GM21717 (cell line): ENCODE measurements at regions not wholly inside any gene's neighbourhood (a gene's known extent, or its start where the extent isn't known, plus 50 kb on each side); places are given as distances from the start of the nearest gene placed in this dataset.

Experiments used
- ATAC-seq: cut with Tn5 transposase; IDR thresholded peaks from one replicate; pipeline ENCODE4 v1.9.1; 2021; ENCODE audit warnings: mild to moderate bottlenecking, moderate library complexity; ENCODE audit not compliant: unreplicated experiment

GRCh38 chr4:13840502-13841190 is 213.1 kb upstream of the BOD1L1 start:
- no peak for ATAC-seq

- no peak for ATAC-seq
These were observed 217.2 kb upstream of the BOD1L1 start for GRCh38 chr4:13844740-13845139.

- no peak for ATAC-seq
These were observed 222.3 kb upstream of the BOD1L1 start for GRCh38 chr4:13849778-13850177.

- no peak for ATAC-seq
These were observed 223.8 kb upstream of the BOD1L1 start for GRCh38 chr4:13851085-13851940.

GRCh38 chr4:13852411-13852810 is 224.9 kb upstream of the BOD1L1 start:
- no peak for ATAC-seq

- ATAC-seq: no peak
These were observed 228.9 kb upstream of the BOD1L1 start for GRCh38 chr4:13856387-13856786.

DNA sequence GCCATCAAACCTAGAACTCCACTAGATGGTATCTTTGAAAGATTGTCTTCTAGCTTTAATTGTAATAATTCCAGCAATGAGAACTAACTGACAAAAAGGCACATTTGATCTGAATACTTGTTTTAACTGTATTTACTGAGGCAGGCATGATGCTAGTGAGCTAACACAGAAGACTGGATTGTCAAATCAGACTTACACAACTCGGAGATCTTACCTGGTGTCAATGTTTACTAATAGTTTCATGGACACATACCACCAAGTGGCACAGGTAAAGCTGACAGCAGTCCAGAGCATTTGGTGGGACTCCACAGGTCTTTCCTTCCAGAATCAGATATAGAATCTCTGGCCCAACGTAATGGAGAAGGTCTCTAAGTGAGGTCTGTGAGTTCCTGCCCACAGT is 229.9 kb upstream of the BOD1L1 start:
- no peak for ATAC-seq

GRCh38 chr4:13857800-13858199 is 230.3 kb upstream of the BOD1L1 start:
- no peak for ATAC-seq

DNA sequence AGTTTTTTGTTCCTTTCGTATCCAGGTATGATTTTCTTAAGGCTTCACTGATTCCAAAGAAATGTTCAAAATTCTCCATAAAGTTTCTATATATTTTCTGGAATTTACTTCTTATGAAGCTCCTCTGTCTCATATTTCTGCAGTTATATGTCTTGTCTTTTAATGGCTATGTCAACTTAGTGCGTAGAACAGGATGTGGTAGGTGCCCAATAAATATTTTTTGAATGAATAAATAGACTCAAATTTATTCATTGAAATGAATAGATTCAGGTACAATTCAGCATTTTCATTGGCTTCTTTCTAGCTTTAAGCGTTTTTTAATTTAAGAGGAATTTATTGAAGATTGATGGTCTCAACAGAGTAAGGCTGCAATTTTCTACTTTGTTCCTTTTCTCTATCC is 231.9 kb upstream of the BOD1L1 start:
- ATAC-seq: no peak

GRCh38 chr4:13860126-13860525 is 232.6 kb upstream of the BOD1L1 start:
- no peak for ATAC-seq

- ATAC-seq: no peak
These were observed 238.5 kb upstream of the BOD1L1 start for GRCh38 chr4:13865871-13866669.

DNA sequence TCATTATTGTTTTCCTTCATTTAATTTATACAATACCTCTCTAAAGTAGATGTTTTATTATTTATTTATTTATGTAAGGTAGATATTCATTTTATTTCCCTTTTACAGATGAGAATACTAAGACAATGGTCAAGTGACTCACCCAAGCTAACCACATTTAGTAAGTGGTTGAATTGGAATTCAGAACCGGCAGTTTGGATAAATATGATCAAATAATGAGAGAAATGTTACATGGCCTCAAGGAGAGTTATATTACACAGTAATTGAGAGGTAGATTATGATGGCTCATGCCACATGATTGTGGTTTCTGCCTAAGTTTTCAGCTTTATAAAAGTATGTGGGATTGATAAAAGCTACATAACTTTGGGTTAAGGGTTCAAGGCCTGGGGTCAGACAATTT is 239.4 kb upstream of the BOD1L1 start:
- ATAC-seq: no peak

DNA sequence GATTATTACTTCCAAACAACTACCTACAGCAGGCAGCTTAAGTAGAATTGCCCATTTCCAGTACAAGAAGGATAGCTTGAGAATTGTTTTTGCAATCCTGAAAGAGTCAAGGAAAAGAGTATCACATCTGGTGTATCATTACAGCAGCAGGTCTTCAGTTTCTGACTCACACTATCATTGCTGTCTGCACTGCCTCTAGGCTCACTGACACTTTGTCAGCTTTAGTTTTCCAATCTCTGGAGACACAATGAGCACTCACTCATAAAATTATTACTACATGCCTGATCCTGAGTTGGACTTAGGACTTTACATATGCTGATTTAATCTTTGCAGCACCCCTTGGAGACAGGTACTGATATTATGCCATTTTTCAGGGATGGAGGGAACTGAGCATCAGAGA is 244.6 kb upstream of the BOD1L1 start:
- no peak for ATAC-seq

GRCh38 chr4:13872955-13873354 is 245.4 kb upstream of the BOD1L1 start:
- no peak for ATAC-seq

DNA sequence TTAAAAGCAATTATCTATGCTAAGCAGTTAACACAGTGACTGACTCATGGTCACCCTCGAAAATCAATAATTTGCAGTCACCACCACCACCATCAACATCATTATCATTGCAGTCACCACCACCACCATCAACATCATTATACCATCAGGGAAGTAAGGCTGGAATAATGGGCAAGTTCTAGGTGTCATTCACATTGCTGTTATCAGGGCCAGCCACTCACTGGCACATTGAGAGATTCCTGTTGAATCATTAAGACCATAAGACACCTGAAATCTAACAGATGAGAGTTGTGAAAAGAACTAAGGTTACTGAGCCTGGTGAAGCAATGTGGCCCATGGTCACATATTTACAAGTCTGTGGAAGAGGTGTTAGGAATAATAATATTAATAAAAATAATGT is 247.7 kb upstream of the BOD1L1 start:
- no peak for ATAC-seq

DNA sequence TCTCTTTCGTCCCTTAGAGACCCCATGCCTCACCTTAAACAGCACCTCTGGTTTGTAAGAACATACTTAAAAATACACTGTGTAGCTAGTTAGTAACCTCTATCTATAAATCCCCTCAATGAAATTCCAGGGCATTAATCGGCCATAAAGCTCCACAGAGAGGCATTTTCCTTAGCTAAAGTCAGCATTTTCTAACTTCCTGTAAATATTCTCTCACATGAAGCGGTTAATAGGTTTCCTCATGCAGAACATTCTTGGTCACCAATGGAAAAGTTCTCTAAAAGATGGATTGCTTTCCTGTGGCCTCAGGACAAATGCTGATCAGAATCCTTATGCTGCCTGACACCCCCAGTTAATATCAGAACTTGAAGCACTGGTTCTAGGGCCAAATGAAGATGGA is 248.6 kb upstream of the BOD1L1 start:
- ATAC-seq: no peak

DNA sequence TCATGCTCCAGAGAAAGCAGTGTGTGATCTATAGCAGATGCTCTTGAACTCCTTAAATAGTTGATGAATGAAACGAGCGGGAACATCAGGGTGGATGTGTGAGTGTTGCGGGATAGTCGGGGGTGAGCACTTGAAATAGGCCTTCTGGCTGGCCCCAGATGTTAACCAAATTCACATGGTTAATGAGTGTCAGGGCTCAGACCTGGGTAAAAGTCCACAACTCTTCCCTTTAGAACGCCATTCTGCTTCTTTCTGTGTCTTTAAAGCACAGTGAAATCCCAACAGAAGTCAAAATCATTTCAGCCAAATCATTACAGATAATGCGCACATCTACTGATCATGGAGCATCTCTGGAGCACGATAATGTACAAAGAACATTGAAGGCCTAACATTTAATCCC is 249.4 kb upstream of the BOD1L1 start:
- no peak for ATAC-seq

GRCh38 chr4:13877626-13878025 is 250.1 kb upstream of the BOD1L1 start:
- ATAC-seq: no peak

DNA sequence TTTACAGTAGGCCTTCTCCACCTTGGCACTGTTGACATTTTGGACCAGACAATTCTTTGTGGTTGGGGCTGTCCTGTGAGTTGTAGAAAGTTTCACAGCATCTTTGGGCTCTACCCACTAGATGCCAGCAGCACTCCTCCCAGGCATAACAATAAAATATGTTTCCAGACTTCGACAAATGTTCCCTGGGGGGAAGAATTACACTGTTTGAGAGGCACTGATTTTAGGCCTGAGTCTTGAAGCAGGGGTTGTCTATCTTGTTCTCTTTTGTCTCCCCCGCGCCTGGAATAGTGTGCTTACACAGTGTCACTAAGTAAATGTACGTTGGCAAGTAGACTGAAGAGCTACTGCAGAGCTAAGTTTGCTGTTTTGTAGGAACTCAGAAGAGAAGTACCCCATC is 254.4 kb upstream of the BOD1L1 start:
- ATAC-seq: no peak

DNA sequence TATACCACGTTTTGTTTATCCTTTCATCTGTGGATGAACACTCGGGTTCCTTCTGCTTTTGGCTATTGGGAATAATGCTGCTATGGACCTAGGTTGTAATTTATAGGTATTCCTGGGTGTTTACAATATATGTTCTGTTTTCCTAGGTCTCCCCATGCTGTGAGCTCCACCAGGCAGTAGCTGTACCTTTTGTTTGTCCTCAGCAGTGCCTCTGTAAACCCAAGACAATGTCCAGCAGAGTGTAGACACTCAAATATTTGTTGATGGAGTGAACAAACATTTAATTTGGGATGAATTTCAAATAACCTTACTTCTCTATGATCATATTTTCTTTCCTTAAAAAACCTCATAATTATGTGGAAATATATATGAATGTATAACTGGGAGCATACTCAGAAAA is 259.5 kb upstream of the BOD1L1 start:
- ATAC-seq: no peak

GRCh38 chr4:13888112-13888511 is 260.6 kb upstream of the BOD1L1 start:
- no peak for ATAC-seq

DNA sequence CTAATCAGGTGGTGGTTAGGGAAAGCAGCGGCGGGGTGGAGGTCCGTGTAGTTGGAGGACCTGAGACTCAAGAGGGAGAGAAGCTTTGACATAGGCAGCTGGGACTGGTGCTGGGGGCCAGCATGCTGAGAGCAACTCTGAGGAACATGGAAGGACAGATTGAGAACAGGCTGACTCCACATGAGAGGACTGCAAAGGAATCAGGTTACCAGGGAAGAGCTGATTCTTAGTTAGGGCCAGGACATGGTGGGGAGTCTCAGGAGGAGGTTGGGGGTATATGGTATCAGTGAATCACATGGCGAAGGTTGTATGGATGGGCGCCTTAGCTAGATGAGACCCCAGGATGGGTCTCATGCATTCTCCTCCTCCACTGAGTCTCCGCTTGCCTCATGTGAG is 264.0 kb upstream of the BOD1L1 start:
- ATAC-seq: no peak
